HCT116 (cell line): ENCODE measurements at regions not wholly inside any gene's neighbourhood (a gene's known extent, or its start where the extent isn't known, plus 50 kb on each side); places are given as distances from the start of the nearest gene placed in this dataset.
"Not testable (repeated sequence)": the region's sequence is repeated elsewhere in the genome, so short reads cannot be mapped to it uniquely, and the experiment has no call there.

Experiments
- ATAC-seq: fragments of 200-7000 bp; cut with Tn5 transposase; 2 replicates; pipeline ENCODE4 v1.9.1; 2020; ENCODE audit warnings: mild to moderate bottlenecking, moderate library complexity
- BruUV-seq: library from RNA; stranded (reverse); fragments of 400-500 nt; replicated peaks from 2 replicates; lab custom pipeline; 2021; lab: Mats Ljungman, UMichigan
- CTCF ChIA-PET: fragments of 300-600 bp; sonication (Branson Sonifier 250); formaldehyde crosslinking; loops from one replicate; lab custom pipeline; 2021; ENCODE audit warnings: antibody characterized with exemption; lab: Charles Lee
- POLR2A ChIA-PET: fragments of 300-600, 350-600 bp; sonication (Branson Sonifier 250); formaldehyde crosslinking; loops from one replicate; lab custom pipeline; 2021; ENCODE audit warnings: antibody characterized with exemption; lab: Charles Lee
- RAD21 ChIA-PET, 2 experiments: fragments of 300-600 bp; sonication (Branson Sonifier 250); formaldehyde crosslinking; loops; one replicate each; lab custom pipeline; 2023; ENCODE audit warnings: low total read pairs in 2 of 2; ENCODE audit not compliant: uncharacterized antibody in 2 of 2, unreplicated experiment in 2 of 2, low non-redundant PET in 1 of 2; lab: Charles Lee
- DNase-seq: peaks from one replicate; pipeline ENCODE4 v3.0.0-alpha.2; 2010; ENCODE audit warnings: low read depth, low spot score
- H2AFZ ChIP-seq: fragments of 200-600 bp; shearing (Covaris generic), sonication (generic); 2 replicates; pipeline ENCODE4 v1.6.1; 2017; ENCODE audit warnings: low read depth, mixed run types, mixed read lengths, antibody characterized with exemption, low read length; ENCODE audit not compliant: poor library complexity, severe bottlenecking
- H3K27ac ChIP-seq: 2 replicates; pipeline ENCODE4 v1.5.1; 2012; ENCODE audit warnings: low read depth, low read length
- H3K27me3 ChIP-seq: fragments of 200-600 bp; sonication (generic); 2 replicates; pipeline ENCODE4 v1.6.1; 2016; ENCODE audit warnings: mixed run types, low read length, mixed read lengths; ENCODE audit not compliant: insufficient read depth
- H3K36me3 ChIP-seq, 2 experiments: fragments of 200-500 bp in 1 of 2; fragments of 200-600 bp in 1 of 2; sonication (Bioruptor generic) in 1 of 2; sonication (generic) in 1 of 2; 2 replicates each; pipeline versions ENCODE4 v1.5.1 to v1.6.1; 2014 to 2016; ENCODE audit warnings: low read length in 2 of 2, inconsistent platforms in 1 of 2, mixed read lengths in 1 of 2, mixed run types in 1 of 2; ENCODE audit not compliant: insufficient read depth in 2 of 2, control insufficient read depth in 1 of 2
- H3K4me1 ChIP-seq, 2 experiments: fragments of 200-600 bp in 1 of 2; sonication (generic) in 1 of 2; 2 replicates each; pipeline versions ENCODE4 v1.5.1 to v1.6.1; 2012 to 2017; ENCODE audit warnings: low read length in 2 of 2, inconsistent platforms in 1 of 2, mild to moderate bottlenecking in 1 of 2, mixed read lengths in 1 of 2, mixed run types in 1 of 2, moderate library complexity in 1 of 2; ENCODE audit not compliant: insufficient read depth in 2 of 2, control insufficient read depth in 1 of 2
- H3K4me2 ChIP-seq: fragments of 200-600 bp; sonication (generic); 2 replicates; pipeline ENCODE4 v1.6.1; 2017; ENCODE audit warnings: mixed run types, low read length, mixed read lengths
- H3K4me3 ChIP-seq, 2 experiments: fragments of 200-600 bp in 1 of 2; sonication (generic) in 1 of 2; replicated peaks in 1 of 2; 2 replicates each; pipeline ENCODE4 v1.5.1; 2011 to 2016; ENCODE audit warnings: low read length in 2 of 2, control low read depth in 1 of 2, low read depth in 1 of 2, mild to moderate bottlenecking in 1 of 2, mixed read lengths in 1 of 2, mixed run types in 1 of 2
- H3K79me2 ChIP-seq: fragments of 200-600 bp; sonication (generic); 2 replicates; pipeline ENCODE4 v1.6.1; 2017; ENCODE audit warnings: mild to moderate bottlenecking, mixed run types, low read length, moderate library complexity, mixed read lengths; ENCODE audit not compliant: insufficient read depth
- H3K9ac ChIP-seq: fragments of 200-600 bp; sonication (generic); 2 replicates; pipeline ENCODE4 v1.6.1; 2016; ENCODE audit warnings: low read length, mixed read lengths
- H3K9me2 ChIP-seq: fragments of 200-600 bp; sonication (generic), shearing (Covaris generic); 2 replicates; pipeline ENCODE4 v1.6.1; 2017; ENCODE audit warnings: mixed run types, mild to moderate bottlenecking, moderate library complexity; ENCODE audit not compliant: insufficient read depth
- H3K9me3 ChIP-seq, 2 experiments: fragments of 200-500 bp in 1 of 2; fragments of 200-600 bp in 1 of 2; sonication (Bioruptor generic) in 1 of 2; sonication (generic) in 1 of 2; 2 replicates each; pipeline ENCODE4 v1.6.1; 2014 to 2017; ENCODE audit warnings: low read length in 2 of 2, mixed read lengths in 2 of 2, inconsistent platforms in 1 of 2, low read depth in 1 of 2, mild to moderate bottlenecking in 1 of 2, mixed run types in 1 of 2, moderate library complexity in 1 of 2; ENCODE audit not compliant: control insufficient read depth in 1 of 2, insufficient read depth in 1 of 2
- H4K20me1 ChIP-seq: fragments of 200-600 bp; sonication (generic), shearing (Covaris generic); 2 replicates; pipeline ENCODE4 v1.6.1; 2017; ENCODE audit warnings: mixed run types, mild to moderate bottlenecking, moderate library complexity; ENCODE audit not compliant: insufficient read depth
- ATF3 ChIP-seq: IDR thresholded peaks from 2 replicates; pipeline ENCODE4 v1.6.1; 2012
- EGR1 ChIP-seq: IDR thresholded peaks from 2 replicates; pipeline ENCODE4 v1.6.1; 2012; ENCODE audit warnings: low read depth
- JUND ChIP-seq: IDR thresholded peaks from 2 replicates; pipeline ENCODE4 v1.6.1; 2012
- MAX ChIP-seq: IDR thresholded peaks from 2 replicates; pipeline ENCODE4 v1.6.1; 2012
- POLR2AphosphoS5 ChIP-seq: IDR thresholded peaks from 2 replicates; pipeline ENCODE4 v1.6.1; 2011; ENCODE audit warnings: mild to moderate bottlenecking, low read depth, low read length, moderate library complexity
- REST ChIP-seq: IDR thresholded peaks from 2 replicates; pipeline ENCODE4 v1.6.1; 2012; ENCODE audit warnings: low read depth
- SIN3A ChIP-seq: IDR thresholded peaks from 2 replicates; pipeline ENCODE4 v1.6.1; 2012; ENCODE audit warnings: low read depth
- YY1 ChIP-seq: IDR thresholded peaks from 2 replicates; pipeline ENCODE4 v1.6.1; 2011; ENCODE audit warnings: low read length, low read depth, moderate library complexity, mild to moderate bottlenecking; ENCODE audit not compliant: insufficient replicate concordance; ENCODE audit errors: extremely low read depth
- ZBTB33 ChIP-seq: IDR thresholded peaks from 2 replicates; pipeline ENCODE4 v1.6.1; 2011; ENCODE audit warnings: mild to moderate bottlenecking, low read length, moderate library complexity; ENCODE audit not compliant: insufficient replicate concordance; ENCODE audit errors: extremely low read depth
- ZFX ChIP-seq: fragments of 450-650 bp; IDR thresholded peaks from 2 replicates; pipeline ENCODE4 v1.6.1; 2017
- ZNF274 ChIP-seq: fragments of 200-500 bp; sonication (Bioruptor generic); IDR thresholded peaks from 2 replicates; pipeline ENCODE4 v1.6.1; 2014; ENCODE audit warnings: mild to moderate bottlenecking, low read depth, low read length, inconsistent platforms
- intact Hi-C: fragments of 100-400 bp; cut with micrococcal nuclease; formaldehyde crosslinking; loops from 2 replicates; pipeline ENCODE4 v1.10.0; 2022

GRCh38 chr4:110343534-110343933 is 132.4 kb upstream of the ENPEP start (continued):
- no peak for TF ChIP-seq MAX
- TF ChIP-seq SIN3A: no peak
- TF ChIP-seq ZBTB33: no peak
- no peak for TF ChIP-seq YY1
- TF ChIP-seq ZFX: no peak
- TF ChIP-seq, all 23 proteins: peak for 0

GRCh38 chr4:110341118-110341517 is 134.8 kb upstream of the ENPEP start:
- BruUV-seq, H3K9me2 ChIP-seq, H3K4me2 ChIP-seq, RAD21 ChIA-PET, H4K20me1 ChIP-seq, H3K79me2 ChIP-seq, H3K9ac ChIP-seq, ATAC-seq, POLR2A ChIA-PET, H3K9me3 ChIP-seq, H3K4me3 ChIP-seq, H3K4me1 ChIP-seq, H2AFZ ChIP-seq, H3K36me3 ChIP-seq, DNase-seq, H3K27ac ChIP-seq, H3K27me3 ChIP-seq: not testable (repeated sequence)
- intact Hi-C loops: loop anchor here (5.0 kb wide), 1 partner anchor 246 kb away; no protein-coding TSS in a partner anchor
- CTCF ChIA-PET: interaction anchor here (4.7 kb wide), 1 partner anchor 169 kb away, joined by 167 read pairs; no protein-coding TSS in a partner anchor

GRCh38 chr4:110335399-110335798 is 137.0 kb upstream of the ELOVL6 start:
- Histone ChIP-seq H3K9ac (no peak overlapping the region), H3K9me3 (no peaks in the 10 kb centered on the region), H3K36me3 (no peaks in the 10 kb centered on the region), H3K9me2 (no peaks in the 10 kb centered on the region), H4K20me1 (no peaks in the 10 kb centered on the region), H3K4me1 (no peaks in the 10 kb centered on the region), H3K4me2 (no peak overlapping the region), H3K27ac (no peak overlapping the region), H2AFZ (no peak overlapping the region), H3K79me2 (no peaks in the 10 kb centered on the region), H3K27me3 (no peaks in the 10 kb centered on the region), H3K4me3 (no peak overlapping the region)
- ATAC-seq: no peak
- RAD21 ChIA-PET: no interaction called here
- CTCF ChIA-PET: interaction anchor here (1.0 kb wide), 1 partner anchor 9 kb away, joined by 3 read pairs; no protein-coding TSS in a partner anchor
- TF ChIP-seq ATF3 (no peak), JUND (no peak), POLR2AphosphoS5 (no peak), EGR1 (no peak), ZNF274 (no peak), REST (no peak)
- POLR2A ChIA-PET: no interaction called here
- no TSS peak for BruUV-seq
- DNase-seq: no peak
- intact Hi-C loops: no loop called here
